HL-60 (cell line): ENCODE measurements at regions not wholly inside any gene's neighbourhood (a gene's known extent, or its start where the extent isn't known, plus 50 kb on each side); places are given as distances from the start of the nearest gene placed in this dataset.

Experiments used
- CTCF ChIP-seq: IDR thresholded peaks from one replicate; pipeline ENCODE4 v1.5.1; 2011; ENCODE audit warnings: low read length, control low read depth, inconsistent platforms; ENCODE audit not compliant: insufficient read depth
- GABPA ChIP-seq: IDR thresholded peaks from 2 replicates; pipeline ENCODE4 v1.6.1; 2012; ENCODE audit warnings: low read depth
- POLR2AphosphoS5 ChIP-seq: IDR thresholded peaks from 2 replicates; pipeline ENCODE4 v1.6.1; 2012; ENCODE audit warnings: low read depth
- REST ChIP-seq: IDR thresholded peaks from 2 replicates; pipeline ENCODE4 v1.6.1; 2012; ENCODE audit warnings: low read depth; ENCODE audit not compliant: insufficient replicate concordance
- SPI1 ChIP-seq: IDR thresholded peaks from 2 replicates; pipeline ENCODE4 v1.6.1; 2012; ENCODE audit warnings: low read depth, mild to moderate bottlenecking, borderline replicate concordance

DNA sequence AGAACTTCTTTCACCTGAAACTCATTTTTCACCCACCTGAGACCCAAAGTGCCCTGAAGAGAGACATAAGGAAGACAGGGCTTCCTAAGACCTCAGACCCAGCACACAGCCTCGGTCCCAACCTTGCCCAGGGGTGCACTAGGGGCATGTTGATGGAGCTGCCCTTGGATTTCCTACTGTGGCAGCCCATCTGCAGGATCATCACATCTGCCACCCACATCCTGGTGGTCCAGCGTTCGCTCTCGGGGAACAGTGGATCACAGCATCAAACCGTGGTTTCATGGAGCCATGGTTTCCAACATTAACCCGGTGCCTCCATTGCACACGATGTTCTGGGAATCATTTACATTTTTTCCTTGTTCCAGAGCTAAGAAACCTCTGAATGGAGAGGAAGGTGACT is 186.4 kb downstream of the TFCP2L1 start:
- TF ChIP-seq CTCF, result no peak
- no peak for TF ChIP-seq POLR2AphosphoS5
- TF ChIP-seq GABPA, result no peak
- TF ChIP-seq REST, result no peak
- no peak for TF ChIP-seq SPI1
